Small intestine (tissue), 7 donors: ENCODE measurements at regions not wholly inside any gene's neighbourhood (a gene's known extent, or its start where the extent isn't known, plus 50 kb on each side); places are given as distances from the start of the nearest gene placed in this dataset.

Source experiments
- DNase-seq, 2 donors: peaks; one replicate each; pipeline versions ENCODE4 v3.0.0 to v3.0.0-alpha.2; 2013
- FAIRE-seq: peaks from 2 replicates; lab custom pipeline; 2012; peaks lifted over from hg19 to GRCh38; lab: Jason Lieb, UNC
- H3K27ac ChIP-seq, 3 donors: one replicate each; pipeline ENCODE4 v1.5.1; 2013; ENCODE audit warnings: low read length in 2 of 3, mild to moderate bottlenecking in 2 of 3, control low read depth in 1 of 3, inconsistent platforms in 1 of 3, low read depth in 1 of 3, moderate library complexity in 1 of 3
- H3K27me3 ChIP-seq, 3 donors: one replicate each; pipeline ENCODE4 v1.6.1; 2013; ENCODE audit warnings: low read length in 3 of 3, inconsistent platforms in 1 of 3; ENCODE audit not compliant: control insufficient read depth in 3 of 3, insufficient read depth in 3 of 3
- H3K36me3 ChIP-seq, 3 donors: one replicate each; pipeline ENCODE4 v1.6.1; 2013; ENCODE audit warnings: low read length in 3 of 3, inconsistent platforms in 1 of 3, low read depth in 1 of 3, mild to moderate bottlenecking in 1 of 3, moderate library complexity in 1 of 3; ENCODE audit not compliant: control insufficient read depth in 3 of 3, insufficient read depth in 2 of 3
- H3K4me1 ChIP-seq, 3 donors: one replicate each; pipeline ENCODE4 v1.6.1; 2013; ENCODE audit warnings: low read length in 2 of 3, inconsistent platforms in 1 of 3, low read depth in 1 of 3, mild to moderate bottlenecking in 1 of 3, moderate library complexity in 1 of 3; ENCODE audit not compliant: control insufficient read depth in 3 of 3, insufficient read depth in 2 of 3
- H3K4me3 ChIP-seq, 3 donors: one replicate each; pipeline ENCODE4 v1.5.1; 2013; ENCODE audit warnings: low read length in 3 of 3, control low read depth in 1 of 3, inconsistent platforms in 1 of 3, low read depth in 1 of 3, mild to moderate bottlenecking in 1 of 3, moderate library complexity in 1 of 3
- H3K9me3 ChIP-seq, 2 donors: one replicate each; pipeline ENCODE4 v1.6.1; 2013; ENCODE audit warnings: low read depth in 1 of 2, low read length in 1 of 2; ENCODE audit not compliant: control insufficient read depth in 2 of 2, insufficient read depth in 1 of 2
- WGBS, 3 donors: extraction: QIAGEN DNeasy Blood & Tissue Kit; methylation state at CpG; one replicate each; pipeline ENCODE4 v1.1.7; 2013; 5-methylcytosine and 5-hydroxymethylcytosine counted together
- donor health status: healthy with polysubstance abuse.
- donor health status: control.
- donor health status: control.
- donor health status: Bipolar disorder and iron deficiency.
- donor health status: healthy.

GRCh38 chr16:66196770-66197169, 169.7 kb upstream of the CDH5 start:
- H3K36me3 ChIP-seq: no peaks in the 10 kb centered on the region
- no peak for FAIRE-seq
- no peak for DNase-seq

GRCh38 chr16:66194866-66195265, 171.6 kb upstream of the CDH5 start:
- no peaks in the 10 kb centered on the region for H3K36me3 ChIP-seq
- no peak for FAIRE-seq
- no peaks in the 10 kb centered on the region for H3K27me3 ChIP-seq
- H3K4me3 ChIP-seq: no peak overlapping the region
- no peak for DNase-seq
- H3K4me1 ChIP-seq: no peaks in the 10 kb centered on the region
- H3K27ac ChIP-seq: no peak overlapping the region
- no peaks in the 10 kb centered on the region for H3K9me3 ChIP-seq

More at GRCh38 chr16:66196770-66197169, 169.7 kb upstream of the CDH5 start:
- H3K9me3 ChIP-seq: no peaks in the 10 kb centered on the region
- H3K27me3 ChIP-seq: no peaks in the 10 kb centered on the region
- no peaks in the 10 kb centered on the region for H3K4me1 ChIP-seq
- no peak overlapping the region for H3K4me3 ChIP-seq
- no peak overlapping the region for H3K27ac ChIP-seq
- WGBS, 3 donors: 47 to 87% (median 61%) methylated on average over 3 of the region's 3 CpGs

GRCh38 chr16:66193543-66194229, 172.8 kb upstream of the CDH5 start:
- WGBS, 3 donors: 78 to 81% (median 80%) methylated on average over 5 of the region's 5 CpGs
- Histone ChIP-seq H3K36me3 (no peaks in the 10 kb centered on the region), H3K27me3 (no peaks in the 10 kb centered on the region), H3K4me1 (no peaks in the 10 kb centered on the region), H3K9me3 (no peaks in the 10 kb centered on the region), H3K27ac (no peak overlapping the region), H3K4me3 (no peak overlapping the region)
- no peak for FAIRE-seq
- DNase-seq: no peak

- no peak for DNase-seq
- FAIRE-seq: no peak
- no peak overlapping the region for H3K4me3 ChIP-seq
- H3K4me1 ChIP-seq: no peaks in the 10 kb centered on the region
- WGBS, 3 donors: 39 to 71% (median 45%) methylated on average over 1 of the region's 1 CpG
- H3K27me3 ChIP-seq: no peaks in the 10 kb centered on the region
- no peaks in the 10 kb centered on the region for H3K36me3 ChIP-seq
- no peaks in the 10 kb centered on the region for H3K9me3 ChIP-seq
- H3K27ac ChIP-seq: peak overlapping the region in 1 of 3 donors; percentile 16
These were observed 176.1 kb upstream of the CDH5 start for GRCh38 chr16:66190411-66190810.

- DNase-seq (no peak), FAIRE-seq (no peak)
- H3K4me1 ChIP-seq: no peaks in the 10 kb centered on the region
- no peak overlapping the region for H3K27ac ChIP-seq
- no peaks in the 10 kb centered on the region for H3K27me3 ChIP-seq
- no peaks in the 10 kb centered on the region for H3K36me3 ChIP-seq
- H3K9me3 ChIP-seq: no peaks in the 10 kb centered on the region
- H3K4me3 ChIP-seq: no peak overlapping the region
- WGBS, 3 donors: 60 to 72% (median 66%) methylated on average over 4 of the region's 4 CpGs
These were observed 176.5 kb upstream of the CDH5 start for GRCh38 chr16:66189951-66190350.

- Histone ChIP-seq H3K9me3 (no peaks in the 10 kb centered on the region), H3K36me3 (no peaks in the 10 kb centered on the region), H3K27ac (peak overlapping the region in 1 of 3 donors; percentile 73), H3K4me3 (no peak overlapping the region), H3K4me1 (no peaks in the 10 kb centered on the region), H3K27me3 (no peaks in the 10 kb centered on the region)
- 67 to 74% (median 70%) methylated on average over 10 of the region's 10 CpGs for WGBS, 3 donors
- DNase-seq: peak in 1 of 2 donors; percentile 6
- FAIRE-seq: no peak
These were observed 177.4 kb upstream of the CDH5 start for GRCh38 chr16:66188917-66189725.

- Histone ChIP-seq H3K36me3 (no peaks in the 10 kb centered on the region), H3K27ac (no peak overlapping the region), H3K4me3 (no peak overlapping the region), H3K27me3 (no peaks in the 10 kb centered on the region), H3K4me1 (no peaks in the 10 kb centered on the region), H3K9me3 (no peaks in the 10 kb centered on the region)
- DNase-seq: no peak
- WGBS, 3 donors: 63 to 70% (median 67%) methylated on average over 4 of the region's 4 CpGs
- FAIRE-seq: no peak
These were observed 180.2 kb upstream of the CDH5 start for GRCh38 chr16:66186251-66186785.

GRCh38 chr16:66182592-66182991, 183.9 kb upstream of the CDH5 start:
- no peak overlapping the region for H3K4me3 ChIP-seq
- no peaks in the 10 kb centered on the region for H3K36me3 ChIP-seq
- DNase-seq (no peak), FAIRE-seq (no peak)
- no peaks in the 10 kb centered on the region for H3K27me3 ChIP-seq
- H3K4me1 ChIP-seq: no peaks in the 10 kb centered on the region
- peaks cover 0 to 6% of the 10 kb centered on the region in 2 donors for H3K9me3 ChIP-seq
- WGBS, 3 donors: 65 to 82% (median 68%) methylated on average over 4 of the region's 4 CpGs
- no peak overlapping the region for H3K27ac ChIP-seq
